Esophagus muscularis mucosa (tissue), 4 donors: ENCODE measurements at regions not wholly inside any gene's neighbourhood (a gene's known extent, or its start where the extent isn't known, plus 50 kb on each side); places are given as distances from the start of the nearest gene placed in this dataset.
"Not testable (repeated sequence)": the region's sequence is repeated elsewhere in the genome, so short reads cannot be mapped to it uniquely, and the experiment has no call there.

Experiments used
- DNase-seq: peaks from one replicate; pipeline ENCODE4 v3.0.0-alpha.2; 2017; ENCODE audit errors: extremely low spot score
- H3K27ac ChIP-seq, 4 donors: fragments of 200-600 bp; sonication (generic); replicated peaks in 1 of 4; 1 replicate in 3 of 4; 2 replicates in 1 of 4; pipeline ENCODE4 v1.5.1; 2016 to 2019; ENCODE audit warnings: mild to moderate bottlenecking in 1 of 4
- H3K27me3 ChIP-seq, 4 donors: fragments of 200-600 bp; sonication (generic); one replicate each; pipeline versions ENCODE4 v1.5.1 to v1.6.0; 2016 to 2019
- H3K36me3 ChIP-seq, 4 donors: fragments of 200-600 bp; sonication (generic); one replicate each; pipeline ENCODE4 v1.5.1; 2016 to 2019
- H3K4me1 ChIP-seq, 4 donors: fragments of 200-600 bp; sonication (generic); one replicate each; pipeline ENCODE4 v1.5.1; 2016 to 2019
- H3K4me3 ChIP-seq, 4 donors: fragments of 200-600 bp; sonication (generic); 1 replicate in 2 of 4; 2 replicates in 2 of 4; pipeline ENCODE4 v1.5.1; 2016 to 2019; ENCODE audit warnings: mild to moderate bottlenecking in 4 of 4, moderate library complexity in 1 of 4
- H3K9me3 ChIP-seq, 4 donors: fragments of 200-600 bp; sonication (generic); 1 replicate in 3 of 4; 2 replicates in 1 of 4; pipeline ENCODE4 v1.5.1; 2016 to 2019
- CTCF ChIP-seq, 3 experiments: fragments of 200-600 bp in 2 of 3; fragments of 450-650 bp in 1 of 3; sonication (generic) in 2 of 3; IDR thresholded peaks; one replicate each; pipeline ENCODE4 v1.5.1; 2017 to 2019; ENCODE audit warnings: antibody characterized with exemption in 3 of 3, mild to moderate bottlenecking in 2 of 3, moderate library complexity in 1 of 3
- EP300 ChIP-seq: sonication (generic); formaldehyde crosslinking; IDR thresholded peaks from one replicate; pipeline ENCODE4 v1.6.1; 2017; ENCODE audit warnings: antibody characterized with exemption
- POLR2A ChIP-seq: fragments of 450-650 bp; IDR thresholded peaks from one replicate; pipeline ENCODE4 v1.6.1; 2017; ENCODE audit warnings: antibody characterized with exemption, moderate library complexity, mild to moderate bottlenecking, low read depth
- POLR2AphosphoS5 ChIP-seq, 2 donors: sonication (generic); formaldehyde crosslinking; IDR thresholded peaks; one replicate each; pipeline ENCODE4 v1.6.1; 2017; ENCODE audit warnings: antibody characterized with exemption in 2 of 2
- WGBS: methylation state at CpG from one replicate; pipeline ENCODE4 v1.1.5; 2018; 5-methylcytosine and 5-hydroxymethylcytosine counted together
- intact Hi-C: fragments of 100-400 bp; cut with DNase I; formaldehyde crosslinking; loops from one replicate; pipeline ENCODE4 v1.15.1; 2023

- no peak overlapping the region for H3K27ac ChIP-seq
- no peaks in the 10 kb centered on the region for H3K4me1 ChIP-seq
- H3K36me3 ChIP-seq, result no peaks in the 10 kb centered on the region
- no peak overlapping the region for H3K4me3 ChIP-seq
- DNase-seq, result no peak
- no peak for TF ChIP-seq POLR2A
- TF ChIP-seq POLR2AphosphoS5 (IDR thresholded peaks at IDR 0.05), result no peak
- TF ChIP-seq EP300, result no peak
- no peak for TF ChIP-seq CTCF (IDR thresholded peaks at IDR 0.05)
- intact Hi-C loops, result no loop called here
- WGBS, result 90% methylated on average over 6 of the region's 6 CpGs
- H3K9me3 ChIP-seq, result no peaks in the 10 kb centered on the region
- no peaks in the 10 kb centered on the region for H3K27me3 ChIP-seq
Observed at GRCh38 chr13:85132986-85133385, 666.2 kb downstream of the SLITRK6 start.

GRCh38 chr13:85123501-85123900, 675.7 kb downstream of the SLITRK6 start:
- 96% methylated on average over 8 of the region's 14 CpGs for WGBS
- H3K9me3 ChIP-seq, H3K4me3 ChIP-seq, H3K27me3 ChIP-seq, H3K4me1 ChIP-seq, intact Hi-C loops, H3K27ac ChIP-seq, H3K36me3 ChIP-seq, DNase-seq: not testable (repeated sequence)

GRCh38 chr13:85108356-85108755, 690.9 kb downstream of the SLITRK6 start:
- intact Hi-C loops, result no loop called here
- Histone ChIP-seq H3K4me3 (no peak overlapping the region), H3K36me3 (no peaks in the 10 kb centered on the region), H3K27me3 (no peaks in the 10 kb centered on the region), H3K27ac (no peak overlapping the region), H3K9me3 (no peaks in the 10 kb centered on the region), H3K4me1 (no peaks in the 10 kb centered on the region)
- 100% methylated on average over 1 of the region's 3 CpGs for WGBS
- no peak for TF ChIP-seq CTCF (IDR thresholded peaks at IDR 0.05)
- no peak for DNase-seq

- WGBS, result 93% methylated on average over 3 of the region's 3 CpGs
- intact Hi-C loops, result no loop called here
- TF ChIP-seq CTCF (IDR thresholded peaks at IDR 0.05), result no peak
- no peak for TF ChIP-seq POLR2AphosphoS5 (IDR thresholded peaks at IDR 0.05)
- no peak for TF ChIP-seq EP300
- no peak for TF ChIP-seq POLR2A
- Histone ChIP-seq H3K4me3 (no peak overlapping the region), H3K36me3 (no peaks in the 10 kb centered on the region), H3K9me3 (peaks cover 0 to 4% (median 0%) of the 10 kb centered on the region in 4 donors), H3K4me1 (no peaks in the 10 kb centered on the region), H3K27ac (no peak overlapping the region), H3K27me3 (no peaks in the 10 kb centered on the region)
- no peak for DNase-seq
Observed at GRCh38 chr13:85099245-85099644, 700.0 kb downstream of the SLITRK6 start.

GRCh38 chr13:85095418-85096272, 703.6 kb downstream of the SLITRK6 start:
- no peaks in the 10 kb centered on the region for H3K36me3 ChIP-seq
- TF ChIP-seq POLR2A (no peak), EP300 (no peak), CTCF (IDR thresholded peaks at IDR 0.05) (no peak), POLR2AphosphoS5 (IDR thresholded peaks at IDR 0.05) (no peak)
- no peak for DNase-seq

More at GRCh38 chr13:85095418-85096272, 703.6 kb downstream of the SLITRK6 start:
- intact Hi-C loops, result no loop called here
- H3K9me3 ChIP-seq, result no peaks in the 10 kb centered on the region
- 85% methylated on average over 4 of the region's 4 CpGs for WGBS
- H3K4me3 ChIP-seq, result no peak overlapping the region
- no peaks in the 10 kb centered on the region for H3K4me1 ChIP-seq
- no peak overlapping the region for H3K27ac ChIP-seq
- H3K27me3 ChIP-seq, result no peaks in the 10 kb centered on the region
